HG03108 (cell line): ENCODE measurements at regions not wholly inside any gene's neighbourhood (a gene's known extent, or its start where the extent isn't known, plus 50 kb on each side); places are given as distances from the start of the nearest gene placed in this dataset.

Source experiments
- ATAC-seq: cut with Tn5 transposase; IDR thresholded peaks from one replicate; pipeline ENCODE4 v1.9.1; 2021; ENCODE audit warnings: moderate library complexity; ENCODE audit not compliant: unreplicated experiment

DNA sequence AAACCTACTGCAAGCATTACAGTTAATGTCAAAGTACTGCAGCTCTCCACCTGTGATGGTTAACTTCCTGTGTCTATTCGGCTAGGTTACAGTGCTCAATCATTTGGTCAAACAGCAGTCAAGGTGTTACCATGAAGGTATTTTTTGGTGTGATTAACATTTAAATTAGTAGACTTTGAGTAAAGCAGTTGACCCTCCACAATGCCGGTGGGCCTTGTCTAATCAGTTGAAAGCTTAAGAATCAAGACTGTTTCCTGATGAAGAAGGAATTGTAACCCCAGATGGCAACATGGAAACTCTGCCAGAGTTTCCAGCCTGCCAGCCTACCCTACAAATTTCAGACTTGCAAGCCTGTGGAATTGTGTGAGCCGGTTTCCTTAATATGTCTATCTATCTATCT lies 683.9 kb downstream of the BRD1 start:
- ATAC-seq, result no peak

DNA sequence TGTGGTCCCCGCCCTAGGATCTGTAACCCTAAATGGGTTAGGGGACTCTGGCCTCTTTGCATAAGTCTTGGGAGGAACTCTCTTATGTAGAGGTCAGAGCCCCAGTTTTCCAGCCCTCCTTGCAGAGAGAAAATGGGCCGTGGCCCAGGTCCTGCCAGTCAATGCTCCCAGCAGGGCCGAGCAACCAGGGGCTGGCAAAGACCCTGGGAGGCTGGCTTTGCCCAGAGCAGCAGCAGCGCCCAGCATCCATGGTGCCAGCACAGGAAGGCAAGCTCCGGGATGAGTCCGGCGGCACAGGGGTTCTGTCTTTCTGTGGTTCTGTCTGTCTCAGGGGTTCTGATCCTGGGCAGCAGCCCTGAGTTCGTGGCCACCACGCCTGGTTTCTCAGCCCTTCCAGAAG lies 684.8 kb downstream of the BRD1 start:
- no peak for ATAC-seq

DNA sequence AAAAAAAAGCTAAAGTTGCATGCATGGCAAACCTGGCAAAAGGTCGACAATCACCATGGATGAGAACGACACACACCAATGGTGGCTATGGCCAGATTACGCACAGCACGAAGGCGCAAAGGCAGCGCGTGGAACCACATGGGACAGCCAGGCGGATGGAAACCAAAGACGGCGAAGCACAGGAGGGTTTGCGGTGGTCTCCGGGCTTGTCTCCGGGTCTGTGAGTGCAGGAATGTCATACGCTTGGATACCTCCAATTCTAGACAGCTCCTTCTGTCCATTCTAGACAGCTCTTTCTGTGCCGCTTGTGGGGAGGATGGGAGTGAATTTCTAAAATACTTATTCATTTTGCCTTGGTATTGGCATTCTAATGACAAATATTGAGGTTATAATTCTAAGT lies 685.4 kb downstream of the BRD1 start:
- ATAC-seq, result no peak

DNA sequence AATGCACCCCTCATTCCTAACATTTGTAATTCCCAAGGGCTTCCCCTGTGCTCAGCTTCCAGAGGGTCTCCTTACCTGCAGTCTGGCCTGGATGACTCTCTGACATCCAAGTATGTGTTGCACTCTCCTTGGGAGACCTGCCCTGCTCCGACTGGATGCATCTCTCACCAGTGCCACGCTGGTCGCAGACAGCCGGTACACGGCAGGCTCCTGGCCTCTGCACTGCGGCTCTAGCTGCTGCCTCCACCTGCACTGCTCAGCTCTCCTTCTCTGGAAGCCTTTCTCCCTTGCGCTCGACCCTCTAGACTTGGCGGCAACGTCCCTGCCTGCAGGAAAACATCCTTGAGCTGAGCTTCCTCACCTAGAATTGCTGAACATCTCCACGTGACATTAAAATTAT lies 685.9 kb downstream of the BRD1 start:
- ATAC-seq, result no peak

DNA sequence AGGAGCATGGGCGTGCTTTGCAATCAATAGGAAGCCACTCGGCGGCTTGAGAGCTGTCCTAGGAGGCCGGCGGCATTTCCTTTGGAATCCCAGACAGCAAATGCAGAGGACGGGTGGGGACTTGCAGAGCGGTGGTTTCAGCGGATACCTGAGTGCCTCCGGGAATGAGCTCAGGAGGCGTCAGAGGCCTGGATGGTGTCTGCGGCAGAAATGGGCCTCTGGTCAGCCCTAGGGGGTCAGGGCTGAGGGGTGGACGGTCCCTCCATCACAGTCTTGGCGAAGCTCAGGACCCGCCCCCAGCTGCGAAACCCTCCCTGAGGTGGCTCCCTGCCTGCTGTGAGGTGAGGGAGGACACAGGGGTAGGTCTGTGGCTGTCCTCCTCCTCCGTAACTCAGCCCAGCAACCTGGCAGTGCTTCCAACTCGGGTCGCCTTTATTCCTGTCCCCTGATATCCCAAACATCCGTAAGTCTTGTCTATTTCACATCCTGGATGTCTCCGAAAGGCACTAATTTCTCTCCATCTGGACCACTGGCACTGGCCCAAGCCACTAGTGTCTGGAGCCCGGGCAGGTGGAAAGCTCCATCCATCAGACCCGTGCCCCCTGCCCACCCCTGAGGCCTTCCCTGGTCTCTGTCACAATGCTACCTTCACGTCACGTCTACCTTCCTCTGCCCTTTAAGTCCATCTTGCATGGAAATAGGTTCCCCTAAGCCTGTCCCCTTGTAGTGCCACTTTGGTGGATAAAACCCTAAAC lies 686.6 kb downstream of the BRD1 start:
- no peak for ATAC-seq

DNA sequence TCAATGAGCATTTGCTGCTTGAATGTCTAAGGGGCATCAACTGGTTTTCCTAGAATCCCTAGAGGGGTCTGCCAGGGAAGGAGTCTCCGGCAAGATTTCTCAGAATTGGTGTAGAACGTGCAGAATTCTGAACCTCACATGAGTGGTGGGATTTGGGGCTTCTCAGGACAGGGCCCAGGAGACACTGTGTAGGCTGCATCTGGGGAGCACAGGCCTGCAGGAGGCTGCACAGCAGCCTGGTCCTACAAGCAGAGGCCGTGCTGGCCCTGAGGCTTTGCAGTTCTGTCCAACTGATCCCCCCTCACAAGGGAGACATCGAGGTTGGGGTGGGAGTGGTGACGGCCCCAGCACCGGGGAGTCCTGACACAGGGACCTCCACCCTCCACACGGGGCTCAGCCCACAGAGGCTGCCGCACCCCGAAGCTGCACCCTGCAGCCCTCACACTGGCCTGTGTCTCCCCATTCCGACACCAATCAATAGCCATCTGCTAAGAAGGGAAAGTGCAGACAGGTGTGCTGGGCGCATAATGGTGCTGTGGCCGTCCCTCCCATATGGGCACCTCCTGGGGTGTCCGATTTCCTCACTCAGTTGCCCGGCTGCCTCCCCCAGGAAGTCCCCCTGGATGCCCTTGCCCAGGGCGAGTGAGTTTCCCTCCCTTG lies 688.1 kb downstream of the BRD1 start:
- no peak for ATAC-seq

DNA sequence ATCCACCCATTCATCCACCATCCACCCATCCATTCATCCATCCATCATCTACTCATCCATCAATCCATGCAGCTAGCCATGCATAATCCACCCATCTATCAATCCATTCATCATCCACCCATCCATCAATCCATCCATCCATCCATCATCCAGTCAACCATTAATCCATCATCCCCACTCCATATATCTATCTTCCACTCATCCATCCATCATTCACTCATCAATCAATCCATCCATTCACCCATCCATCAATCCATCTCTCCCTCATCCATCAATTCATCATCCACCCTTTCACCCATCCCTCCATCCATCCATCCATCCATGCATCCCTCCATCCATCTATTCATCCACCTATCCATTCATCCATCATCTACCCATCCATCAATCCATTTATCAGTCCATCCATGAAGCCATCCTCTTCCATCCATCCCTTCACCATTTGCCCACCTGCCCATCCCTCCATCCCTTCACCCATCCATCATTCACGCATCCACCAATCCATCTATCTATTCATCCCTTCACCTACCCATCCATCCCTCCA lies 689.4 kb downstream of the BRD1 start:
- no peak for ATAC-seq

DNA sequence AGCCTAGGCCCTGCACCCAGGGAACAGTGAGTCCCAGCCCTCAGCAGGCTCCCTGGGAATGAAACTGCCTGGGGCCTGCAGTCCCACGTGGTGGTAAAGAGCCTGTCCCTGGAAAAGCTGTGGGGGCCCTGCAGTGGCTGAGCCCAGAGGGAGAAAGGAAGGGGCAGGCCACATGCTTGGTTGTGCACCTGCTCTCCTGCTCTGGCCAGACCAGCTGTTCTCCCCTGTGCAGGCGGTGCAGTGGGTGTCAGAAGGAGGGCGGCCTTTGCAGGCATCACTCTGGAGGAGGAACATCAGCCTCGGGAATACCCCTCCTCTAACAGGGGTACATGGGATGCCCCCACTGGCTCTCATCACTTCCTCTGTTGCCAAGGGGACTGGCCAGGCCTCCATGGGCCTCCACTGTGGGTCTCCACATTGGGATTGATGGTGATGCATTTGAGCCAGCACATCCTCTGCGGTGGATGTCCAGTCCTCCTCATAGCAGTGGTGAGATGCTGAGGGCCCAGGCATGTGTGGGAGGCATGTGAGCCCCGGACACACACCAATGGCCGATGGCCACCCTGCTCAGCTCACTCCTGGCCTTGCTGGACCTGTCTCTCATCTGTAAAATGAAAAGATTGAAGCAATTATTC lies 690.4 kb downstream of the BRD1 start:
- ATAC-seq, result no peak

DNA sequence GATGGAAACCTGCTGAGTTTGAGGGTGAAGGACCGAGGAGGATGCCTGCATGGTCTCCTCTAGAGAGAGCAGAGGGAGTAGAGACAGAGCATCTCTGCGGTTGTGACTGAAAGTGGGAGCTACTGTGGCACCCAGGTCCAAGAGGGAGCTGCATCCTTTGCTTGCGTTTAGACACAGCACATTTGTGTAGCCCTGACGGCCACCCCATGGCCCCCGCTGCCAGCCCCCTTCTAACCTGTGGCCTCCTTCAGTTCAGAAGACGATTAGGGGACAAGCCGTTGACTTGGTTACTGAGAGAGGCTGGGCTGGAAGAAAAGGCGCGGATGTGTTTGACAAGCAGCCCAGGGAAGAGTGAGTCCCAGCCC lies 690.9 kb downstream of the BRD1 start:
- no peak for ATAC-seq

DNA sequence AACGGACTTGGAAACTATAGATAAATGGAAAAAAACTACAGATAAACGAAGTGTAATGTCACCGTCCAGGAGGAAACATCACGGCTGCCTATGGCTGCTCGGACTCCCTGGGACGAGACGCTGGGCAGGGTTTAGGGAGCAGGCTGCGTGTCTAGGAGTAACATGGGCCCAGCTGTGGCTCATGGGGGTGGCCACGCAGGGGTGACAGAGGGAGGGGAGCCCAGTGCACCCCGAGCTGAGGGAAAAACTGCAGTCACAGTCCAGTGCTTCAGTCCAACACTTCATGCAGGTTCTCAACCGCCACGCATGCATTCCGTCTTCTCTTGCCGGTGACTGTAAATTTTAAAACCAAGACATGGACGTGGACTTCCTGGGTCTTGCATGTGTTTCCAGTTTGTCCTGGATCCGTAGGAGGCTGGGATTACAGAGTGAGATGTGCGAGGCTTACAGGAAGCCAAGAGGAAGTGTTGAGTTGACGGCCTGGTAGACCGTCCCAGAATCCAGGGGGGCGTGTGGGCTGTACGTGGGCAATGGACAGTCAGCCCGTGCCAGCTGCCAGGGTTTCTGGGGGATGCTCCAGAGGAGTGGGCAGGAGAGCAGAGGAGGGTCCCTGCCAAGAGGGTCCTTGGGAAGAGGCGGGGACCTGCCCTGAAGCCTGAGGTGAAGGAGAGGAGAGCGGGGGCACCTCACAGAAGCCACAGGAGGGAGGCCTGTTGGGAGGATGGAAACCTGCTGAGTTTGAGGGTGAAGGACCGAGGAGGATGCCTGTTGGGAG lies 691.4 kb downstream of the BRD1 start:
- ATAC-seq, result no peak

DNA sequence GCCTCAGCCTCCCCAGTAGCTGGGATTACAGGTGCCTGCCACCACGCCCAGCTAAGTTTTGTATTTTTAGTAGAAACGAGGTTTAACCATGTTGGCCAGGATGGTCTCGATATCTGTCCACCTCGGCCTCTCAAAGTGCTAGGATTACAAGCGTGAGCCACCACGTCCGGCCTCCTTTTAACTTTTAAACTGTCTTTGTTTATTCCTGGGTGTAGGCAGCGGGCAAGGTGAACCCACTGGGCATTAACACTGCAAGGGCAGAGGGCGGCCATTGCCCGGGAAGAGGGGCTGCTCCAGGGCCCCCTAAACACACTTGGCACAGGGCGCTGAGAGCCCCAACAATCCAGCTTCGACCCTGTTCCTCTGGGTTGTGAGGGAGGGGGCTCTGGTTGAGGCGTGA lies 693.6 kb downstream of the BRD1 start:
- ATAC-seq, result no peak

DNA sequence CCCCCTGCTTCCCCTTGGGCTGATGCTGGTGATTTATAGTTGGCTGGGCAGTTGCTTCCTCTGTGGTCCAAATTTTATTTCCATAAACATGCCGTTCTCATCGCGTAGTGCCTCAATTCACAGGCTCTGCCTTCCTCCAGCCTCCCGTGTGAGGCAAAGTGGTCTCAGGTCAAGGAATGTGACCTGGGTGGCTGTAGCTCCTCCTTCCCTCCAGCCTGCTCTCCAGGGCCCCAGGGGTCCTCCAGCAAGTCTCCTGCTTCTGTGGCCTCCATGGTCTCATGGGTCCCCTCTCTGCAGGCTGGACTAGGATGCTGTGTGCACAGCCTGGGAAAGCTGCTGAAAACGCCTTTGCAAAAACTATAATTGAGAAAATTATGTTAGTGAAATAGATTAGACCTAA lies 694.1 kb downstream of the BRD1 start:
- no peak for ATAC-seq

DNA sequence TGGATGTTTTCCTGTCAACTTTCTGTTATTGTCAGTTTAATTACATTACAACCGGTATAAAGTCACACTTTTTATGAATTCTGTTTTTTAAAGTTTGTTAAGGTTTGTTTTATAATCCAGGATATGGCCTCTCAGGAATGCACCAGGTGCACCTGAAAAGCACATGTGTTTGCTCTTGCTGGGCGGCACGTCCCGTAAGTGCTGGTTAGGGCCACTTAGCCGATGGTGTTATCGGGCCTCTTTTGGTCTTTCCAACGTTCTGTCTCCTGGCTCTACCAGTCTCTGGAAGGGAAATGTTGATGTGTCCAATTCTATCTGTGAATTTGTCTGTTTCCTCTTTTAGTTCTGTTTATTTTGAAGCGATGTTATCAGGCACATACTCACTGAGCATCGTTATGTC lies 695.7 kb downstream of the BRD1 start:
- no peak for ATAC-seq

DNA sequence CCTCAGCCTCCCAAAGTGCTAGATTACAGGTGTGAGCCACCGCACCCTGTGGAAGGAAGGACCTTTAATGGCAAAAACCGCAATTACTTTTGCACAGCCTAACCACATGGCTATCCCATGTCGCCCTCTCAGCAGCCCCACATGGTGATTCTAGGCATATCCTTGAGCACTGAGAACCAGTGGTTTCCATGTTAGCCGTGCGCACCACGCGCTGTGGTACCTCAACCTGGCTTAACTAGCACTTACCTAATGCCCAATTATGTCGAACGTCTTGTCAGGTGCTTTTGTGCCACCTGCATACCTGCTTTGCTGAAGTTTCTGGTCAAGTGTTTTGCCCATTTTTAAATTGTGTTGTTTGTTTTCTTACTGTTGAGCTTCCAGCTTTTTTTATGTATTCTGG lies 697.9 kb downstream of the BRD1 start:
- ATAC-seq, result no peak

DNA sequence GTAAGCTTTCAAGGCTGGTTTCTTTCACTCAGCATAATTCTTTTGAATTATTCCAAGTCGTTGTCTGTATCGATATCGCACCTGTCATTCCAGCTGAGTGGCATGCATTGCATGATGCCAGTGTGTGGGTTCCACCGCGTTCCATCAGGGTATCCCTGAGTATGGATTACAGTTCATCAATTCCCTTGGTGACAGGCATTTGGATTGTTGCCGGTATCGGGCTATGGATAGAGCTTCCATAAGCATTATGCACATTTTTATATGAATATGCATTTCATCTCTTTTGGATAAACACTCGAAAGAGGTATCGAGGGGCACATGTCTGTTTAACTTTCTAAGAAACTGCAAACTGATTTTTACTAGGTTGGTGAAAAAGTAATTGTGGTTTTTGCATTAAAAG lies 698.8 kb downstream of the BRD1 start:
- no peak for ATAC-seq

DNA sequence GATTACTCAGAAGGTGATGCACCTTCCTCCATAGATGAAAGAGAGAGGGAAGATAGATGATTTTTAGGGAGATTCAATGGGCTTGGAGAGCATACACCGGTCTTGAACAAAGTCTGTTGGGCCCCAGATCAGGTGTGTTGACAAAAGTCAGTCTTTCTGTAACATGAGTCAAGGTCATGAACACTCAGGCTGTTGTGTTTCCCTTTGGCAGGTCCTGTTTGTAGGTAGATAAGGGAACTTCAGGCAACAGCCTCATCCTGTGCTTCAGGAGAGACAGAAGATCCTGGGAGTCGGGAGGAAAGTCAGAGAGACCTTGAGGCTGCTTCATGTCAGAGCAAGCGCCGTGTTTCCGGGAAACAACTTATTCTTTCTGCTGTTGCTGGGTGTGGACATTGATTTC lies 703.1 kb downstream of the BRD1 start:
- no peak for ATAC-seq

DNA sequence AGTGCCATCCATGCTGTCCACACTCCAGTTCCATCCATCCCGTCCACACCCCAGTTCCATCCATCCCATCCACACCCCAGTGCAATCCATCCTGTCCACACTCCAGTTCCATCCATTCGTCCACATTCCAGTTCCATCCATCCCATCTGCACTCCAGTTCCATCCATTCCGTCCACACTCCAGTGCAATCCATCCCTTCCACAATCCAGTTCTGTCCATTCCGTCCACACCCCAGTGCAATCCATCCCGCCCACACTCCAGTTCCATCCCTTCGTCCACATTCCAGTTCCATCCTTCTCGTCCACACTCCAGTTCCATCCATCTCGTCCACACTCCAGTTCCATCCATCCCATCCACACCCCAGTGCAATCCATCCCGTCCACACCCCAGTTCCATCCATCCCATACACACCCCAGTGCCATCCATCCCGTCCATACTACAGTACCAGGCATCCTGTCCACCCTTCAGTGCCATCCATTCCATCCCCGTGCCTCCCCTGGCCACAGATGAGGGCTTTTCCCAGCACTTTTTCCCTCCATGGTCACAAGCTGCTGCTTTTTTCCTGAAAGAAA lies 704.0 kb downstream of the BRD1 start:
- no peak for ATAC-seq

DNA sequence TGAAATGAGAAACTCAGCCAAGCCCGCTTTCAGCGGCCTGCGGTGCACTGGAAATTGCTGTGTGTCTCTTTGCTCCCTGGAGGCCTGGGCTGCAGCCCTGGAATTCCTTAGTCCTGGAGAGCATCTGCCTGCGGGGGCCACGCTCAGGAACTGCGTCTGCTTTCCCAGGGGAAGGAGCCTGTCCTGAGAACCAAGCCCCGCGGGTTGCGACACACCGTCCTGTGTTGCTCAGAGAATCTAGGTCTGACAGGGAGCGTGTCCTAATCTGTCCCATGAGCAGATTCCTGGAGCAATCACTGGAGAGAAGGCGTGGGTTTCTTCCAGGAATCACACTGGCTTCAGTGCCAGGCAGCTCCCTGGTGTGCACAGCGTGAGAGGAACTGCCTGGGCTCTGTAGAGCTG lies 708.1 kb downstream of the BRD1 start:
- no peak for ATAC-seq

DNA sequence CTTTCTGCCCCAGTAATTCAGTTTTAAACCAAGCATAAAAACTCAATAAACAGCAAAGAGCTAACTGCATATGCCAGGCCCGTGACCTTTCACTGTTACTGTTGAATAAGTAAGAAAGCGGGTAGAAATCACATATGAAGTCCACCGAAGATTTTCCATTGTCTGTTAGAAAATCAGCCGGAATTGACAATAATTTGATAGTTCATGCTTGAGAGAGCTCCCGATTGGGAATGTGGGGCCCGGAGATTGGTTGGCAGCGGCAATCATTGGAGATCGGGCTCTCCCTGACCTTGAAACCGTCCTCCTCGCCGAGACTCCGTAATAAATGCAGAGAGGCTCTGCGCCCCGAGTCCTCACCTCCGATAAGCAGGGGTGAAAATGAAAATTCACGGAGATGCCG lies 709.6 kb downstream of the BRD1 start:
- no peak for ATAC-seq

DNA sequence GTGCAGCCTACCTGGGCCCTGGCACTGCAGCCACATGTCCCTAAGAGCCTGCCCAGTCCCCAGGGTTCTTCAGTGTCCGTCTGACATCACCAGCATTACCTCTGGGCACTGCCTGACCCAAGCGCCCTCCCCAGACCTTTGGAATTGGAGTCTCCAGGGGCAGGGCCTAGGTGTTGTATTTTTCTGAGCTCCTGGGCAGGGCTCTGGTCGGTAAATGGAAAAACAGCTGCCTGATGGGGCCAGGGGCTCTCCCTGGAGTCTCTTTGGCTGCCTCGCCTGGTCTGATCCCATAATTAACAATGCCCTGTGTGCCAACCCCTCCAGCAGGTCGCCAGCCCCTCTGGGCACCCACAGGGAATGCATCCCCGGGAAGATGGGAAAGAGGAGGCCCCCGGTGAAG lies 710.2 kb downstream of the BRD1 start:
- no peak for ATAC-seq

DNA sequence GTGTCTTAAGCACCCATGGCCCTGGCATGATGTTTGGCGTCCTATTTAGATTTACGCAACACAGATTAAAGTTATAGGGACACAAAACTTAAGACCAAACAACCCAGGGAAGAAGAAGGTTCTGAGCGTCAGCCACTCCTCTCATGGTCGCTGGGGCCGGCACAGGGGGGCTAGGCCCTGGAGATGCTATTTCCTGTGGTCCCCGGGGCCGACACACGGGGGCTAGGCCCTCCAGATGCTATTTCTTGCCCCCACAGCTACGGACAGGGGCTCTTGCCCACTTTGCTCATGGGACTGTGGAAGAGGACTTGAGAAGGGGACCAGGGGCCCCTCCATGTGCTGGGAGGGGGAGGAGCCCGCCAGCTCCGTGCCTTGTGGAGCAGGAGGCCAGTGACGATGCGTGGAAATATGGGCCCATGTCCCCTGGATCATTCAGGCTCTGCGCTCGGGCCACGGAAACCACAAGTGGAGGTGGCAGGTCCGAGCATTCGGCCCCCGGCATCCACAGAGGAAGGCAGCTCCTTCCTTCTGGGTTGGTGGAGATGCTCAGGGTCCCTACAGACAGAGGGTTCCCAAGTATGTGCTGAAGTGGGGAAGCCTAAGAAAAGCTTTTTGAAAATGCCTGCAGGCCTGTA lies 711.1 kb downstream of the BRD1 start:
- no peak for ATAC-seq
